ENCODE measurements at regions not wholly inside any gene's neighbourhood (a gene's known extent, or its start where the extent isn't known, plus 50 kb on each side); places are given as distances from the start of the nearest gene placed in this dataset.
"Not testable (repeated sequence)": the region's sequence is repeated elsewhere in the genome, so short reads cannot be mapped to it uniquely, and the experiment has no call there.

DNA sequence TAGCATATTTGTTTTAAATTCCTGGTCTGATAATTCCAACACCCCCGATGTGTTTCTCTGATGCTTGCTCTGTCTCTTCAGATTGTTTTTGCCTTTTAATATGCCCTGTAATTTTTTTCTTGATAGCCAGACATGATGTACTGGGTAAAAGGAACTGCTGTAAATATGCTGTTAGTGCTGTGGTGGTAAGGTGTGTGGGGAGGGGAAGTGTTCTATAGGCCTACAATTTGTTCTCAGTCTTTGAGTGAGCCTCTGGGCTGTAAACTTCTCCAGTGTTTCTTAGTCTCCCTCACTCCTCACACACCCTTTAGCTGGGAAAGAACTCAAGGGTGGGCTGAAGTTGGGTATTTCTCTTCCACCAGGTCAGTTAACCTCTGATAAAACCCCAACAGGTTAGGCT lies 147.0 kb upstream of the OR4E1 start:
- WGBS (ENCODE audit: insufficient coverage, insufficient read length) = no CpG with 5 or more reads among the region's 1 CpG
- Histone ChIP-seq H3K4me3 (ENCODE audit: low read length) (no peak overlapping the region), H3K9me3 (ENCODE audit: control insufficient read depth, insufficient read depth, low read length) (no peaks in the 10 kb centered on the region), H3K4me1 (ENCODE audit: control insufficient read depth, insufficient read depth, low read length) (no peaks in the 10 kb centered on the region), H3K27me3 (ENCODE audit: control insufficient read depth, insufficient read depth, low read length) (no peaks in the 10 kb centered on the region), H3K36me3 (ENCODE audit: control insufficient read depth, insufficient read depth, low read length) (no peaks in the 10 kb centered on the region), H3K27ac (ENCODE audit: low read length) (no peak overlapping the region)
- DNase-seq (ENCODE audit: low read depth, low spot score) = no peak

DNA sequence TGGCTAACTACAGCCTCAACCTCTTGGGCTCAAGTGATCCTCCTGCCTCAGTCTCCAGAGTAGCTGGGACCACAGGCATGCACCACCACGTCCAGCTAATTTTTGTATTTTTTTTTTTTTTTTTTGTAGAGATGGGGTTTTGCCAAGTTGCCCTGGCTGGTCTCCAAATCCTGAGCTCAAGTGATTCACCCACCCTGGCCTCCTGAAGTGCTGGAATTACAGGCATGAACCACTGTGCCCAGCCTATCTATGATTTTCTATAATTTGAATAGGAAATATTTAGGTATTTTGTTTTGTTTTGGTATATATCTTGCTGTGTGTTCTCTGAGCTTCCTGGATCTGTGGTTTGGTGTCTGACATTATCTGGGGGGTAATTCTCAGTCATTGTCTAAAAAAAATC lies 146.3 kb upstream of the OR4E1 start:
- H3K27me3 ChIP-seq (ENCODE audit: control insufficient read depth, insufficient read depth, low read length); H3K4me3 ChIP-seq (ENCODE audit: low read length): not testable (repeated sequence)

DNA sequence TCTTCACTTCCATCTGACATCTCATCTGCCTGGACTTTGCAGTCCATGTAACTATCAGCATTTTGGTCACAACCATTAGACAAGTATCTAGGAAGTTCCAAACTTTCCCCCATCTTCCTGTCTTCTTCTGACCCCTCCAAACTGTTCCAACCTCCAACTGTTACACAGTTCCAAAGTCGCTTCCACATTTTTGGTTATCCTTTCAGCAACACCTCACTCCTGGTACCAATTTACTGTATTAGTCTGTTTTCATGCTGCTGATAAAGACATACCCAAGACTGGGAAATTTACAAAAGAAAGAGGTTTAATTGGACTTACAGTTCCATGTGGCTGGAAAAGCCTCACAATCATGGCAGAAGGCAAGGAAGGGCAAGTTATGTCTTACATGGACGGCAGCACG lies 143.4 kb upstream of the OR4E1 start:
- H3K36me3 ChIP-seq (ENCODE audit: control insufficient read depth, insufficient read depth, low read length); H3K27ac ChIP-seq (ENCODE audit: low read length); H3K4me1 ChIP-seq (ENCODE audit: control insufficient read depth, insufficient read depth, low read length); H3K27me3 ChIP-seq (ENCODE audit: control insufficient read depth, insufficient read depth, low read length); H3K4me3 ChIP-seq (ENCODE audit: low read length); DNase-seq (ENCODE audit: low read depth, low spot score); H3K9me3 ChIP-seq (ENCODE audit: control insufficient read depth, insufficient read depth, low read length): not testable (repeated sequence)
- WGBS (ENCODE audit: insufficient coverage, insufficient read length) = no CpG with 5 or more reads among the region's 3 CpGs

More for the DNA sequence above, 146.3 kb upstream of the OR4E1 start:
- H3K36me3 ChIP-seq (ENCODE audit: control insufficient read depth, insufficient read depth, low read length); DNase-seq (ENCODE audit: low read depth, low spot score); H3K4me1 ChIP-seq (ENCODE audit: control insufficient read depth, insufficient read depth, low read length); H3K9me3 ChIP-seq (ENCODE audit: control insufficient read depth, insufficient read depth, low read length); H3K27ac ChIP-seq (ENCODE audit: low read length): not testable (repeated sequence)
- no CpG with 5 or more reads among the region's 1 CpG for WGBS (ENCODE audit: insufficient coverage, insufficient read length)

DNA sequence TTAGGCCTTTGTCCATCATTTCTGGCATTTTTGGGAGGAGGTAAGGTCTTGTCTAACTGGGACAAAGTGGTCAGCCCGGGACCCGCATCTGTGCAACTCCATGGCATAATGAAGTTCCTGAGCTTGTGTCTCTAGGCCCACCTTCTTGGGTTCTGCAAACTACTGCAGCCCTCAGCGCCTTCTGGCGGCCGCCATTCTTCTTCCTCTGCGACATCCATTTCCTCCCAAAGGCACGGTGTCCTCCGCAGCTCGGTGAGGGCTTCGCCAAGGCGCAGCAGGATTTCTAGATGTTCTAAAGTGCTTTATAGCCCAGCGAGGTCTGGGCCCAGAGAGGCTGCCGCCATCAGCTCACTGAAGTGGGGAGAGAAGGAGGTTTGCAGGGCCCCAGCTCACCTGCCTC lies 134.4 kb upstream of the OR4E1 start:
- H3K9me3 ChIP-seq (ENCODE audit: control insufficient read depth, insufficient read depth, low read length) = no peaks in the 10 kb centered on the region
- no peak overlapping the region for H3K4me3 ChIP-seq (ENCODE audit: low read length)
- no peaks in the 10 kb centered on the region for H3K36me3 ChIP-seq (ENCODE audit: control insufficient read depth, insufficient read depth, low read length)
- H3K27me3 ChIP-seq (ENCODE audit: control insufficient read depth, insufficient read depth, low read length) = no peaks in the 10 kb centered on the region
- H3K27ac ChIP-seq (ENCODE audit: low read length) = no peak overlapping the region
- whole genome bisulfite sequencing (ENCODE audit: insufficient coverage, insufficient read length) = no CpG with 5 or more reads among the region's 13 CpGs
- DNase-seq (ENCODE audit: low read depth, low spot score) = no peak
- H3K4me1 ChIP-seq (ENCODE audit: control insufficient read depth, insufficient read depth, low read length) = no peaks in the 10 kb centered on the region

DNA sequence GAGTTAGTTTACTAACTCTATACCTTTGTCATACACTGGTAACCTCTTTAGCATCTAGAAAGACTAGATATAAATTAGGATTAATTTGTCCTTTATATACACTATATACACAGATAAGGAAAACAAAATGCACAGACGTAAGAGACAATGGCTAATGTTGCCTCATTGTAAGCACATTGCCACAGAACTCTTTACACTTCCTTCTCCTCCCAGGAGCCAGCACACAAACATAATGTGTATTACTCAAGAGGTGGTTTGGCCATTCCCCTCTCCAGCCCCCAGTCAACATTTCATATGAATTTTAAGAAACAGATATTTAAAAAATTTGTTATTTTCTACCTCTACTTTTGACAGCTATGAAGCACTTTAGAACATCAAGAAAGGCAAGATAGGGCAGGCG lies 131.4 kb upstream of the OR4E1 start:
- DNase-seq (ENCODE audit: low read depth, low spot score) = no peak
- H3K4me1 ChIP-seq (ENCODE audit: control insufficient read depth, insufficient read depth, low read length) = no peaks in the 10 kb centered on the region; the same call in 1 of the 2 replicates
- WGBS (ENCODE audit: insufficient coverage, insufficient read length) = no CpG with 5 or more reads among the region's 2 CpGs
- no peaks in the 10 kb centered on the region for H3K9me3 ChIP-seq (ENCODE audit: control insufficient read depth, insufficient read depth, low read length)
- H3K36me3 ChIP-seq (ENCODE audit: control insufficient read depth, insufficient read depth, low read length) = no peaks in the 10 kb centered on the region
- no peaks in the 10 kb centered on the region for H3K27me3 ChIP-seq (ENCODE audit: control insufficient read depth, insufficient read depth, low read length)
- H3K4me3 ChIP-seq (ENCODE audit: low read length) = no peak overlapping the region
- no peak overlapping the region for H3K27ac ChIP-seq (ENCODE audit: low read length)

DNA sequence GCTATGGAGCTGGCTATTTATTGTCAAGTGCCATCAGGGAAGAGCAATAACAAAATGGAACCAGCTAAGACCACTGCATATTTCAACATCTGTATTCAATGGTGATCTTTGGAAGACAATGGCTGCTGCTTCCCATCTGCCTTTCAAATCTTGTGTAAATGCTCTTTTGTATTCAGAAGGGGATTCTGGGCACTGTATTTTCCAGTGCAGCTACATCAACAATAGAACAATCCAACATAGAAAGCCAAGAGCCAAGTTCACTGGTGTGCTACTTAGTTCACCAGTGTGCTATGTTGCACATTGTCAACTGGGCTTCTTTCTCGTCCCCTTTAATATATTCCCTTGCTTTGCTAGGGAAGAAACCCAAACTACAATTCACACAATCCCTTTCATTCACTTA lies 128.8 kb upstream of the OR4E1 start:
- Histone ChIP-seq H3K9me3 (ENCODE audit: control insufficient read depth, insufficient read depth, low read length) (no peaks in the 10 kb centered on the region), H3K27me3 (ENCODE audit: control insufficient read depth, insufficient read depth, low read length) (no peaks in the 10 kb centered on the region), H3K4me1 (ENCODE audit: control insufficient read depth, insufficient read depth, low read length) (no peaks in the 10 kb centered on the region; the same call in 1 of the 2 replicates), H3K27ac (ENCODE audit: low read length) (no peak overlapping the region), H3K4me3 (ENCODE audit: low read length) (no peak overlapping the region), H3K36me3 (ENCODE audit: control insufficient read depth, insufficient read depth, low read length) (no peaks in the 10 kb centered on the region)
- no peak for DNase-seq (ENCODE audit: low read depth, low spot score)
- no CpG with 5 or more reads among the region's 1 CpG for WGBS (ENCODE audit: insufficient coverage, insufficient read length)

DNA sequence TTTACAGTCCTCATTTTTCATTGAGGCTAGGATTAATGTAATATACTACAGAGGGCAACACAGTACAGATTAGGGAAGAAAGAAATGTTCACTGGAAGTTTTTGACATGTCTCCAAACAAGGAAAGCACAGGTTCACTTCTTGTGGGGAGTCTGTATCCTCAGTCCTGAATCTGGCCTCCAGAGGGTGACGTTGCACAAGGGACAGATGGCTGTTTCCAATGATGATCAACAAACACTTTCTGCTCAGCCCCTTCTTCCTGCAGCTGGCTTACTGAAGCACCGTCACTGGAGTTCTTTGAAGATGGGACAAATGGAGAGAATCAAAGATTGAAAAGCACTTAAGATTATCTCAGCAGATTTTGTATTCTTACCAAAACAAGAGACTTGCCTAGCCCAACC lies 123.3 kb upstream of the OR4E1 start:
- no peaks in the 10 kb centered on the region for H3K4me1 ChIP-seq (ENCODE audit: control insufficient read depth, insufficient read depth, low read length)
- peak; percentile 29 for DNase-seq (ENCODE audit: low read depth, low spot score)
- no peak overlapping the region for H3K4me3 ChIP-seq (ENCODE audit: low read length)
- H3K36me3 ChIP-seq (ENCODE audit: control insufficient read depth, insufficient read depth, low read length) = no peaks in the 10 kb centered on the region
- no CpG with 5 or more reads among the region's 2 CpGs for WGBS (ENCODE audit: insufficient coverage, insufficient read length)
- no peaks in the 10 kb centered on the region for H3K27me3 ChIP-seq (ENCODE audit: control insufficient read depth, insufficient read depth, low read length)
- H3K27ac ChIP-seq (ENCODE audit: low read length) = no peak overlapping the region
- no peaks in the 10 kb centered on the region for H3K9me3 ChIP-seq (ENCODE audit: control insufficient read depth, insufficient read depth, low read length)

DNA sequence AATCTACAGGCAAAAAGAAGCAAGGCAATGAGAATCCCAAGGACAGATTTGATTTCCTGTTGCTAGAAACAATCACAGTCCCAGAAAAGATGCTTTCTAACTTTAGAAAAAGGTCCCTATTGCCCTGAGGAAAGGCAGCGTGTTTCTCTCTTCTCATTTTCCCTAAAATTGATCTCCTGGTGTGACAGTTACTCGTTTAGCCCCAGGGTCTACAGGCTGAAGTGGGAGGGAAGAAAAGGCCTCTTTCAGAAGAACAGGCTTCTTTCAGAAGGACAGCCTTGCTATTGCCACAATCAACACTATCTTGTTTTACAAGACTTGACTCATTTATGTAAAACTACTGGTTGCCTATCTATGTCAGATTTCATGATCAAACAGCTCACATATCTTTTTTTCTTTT lies 121.8 kb upstream of the OR4E1 start:
- WGBS (ENCODE audit: insufficient coverage, insufficient read length) = no CpG with 5 or more reads among the region's 2 CpGs
- Histone ChIP-seq H3K9me3 (ENCODE audit: control insufficient read depth, insufficient read depth, low read length) (no peaks in the 10 kb centered on the region), H3K36me3 (ENCODE audit: control insufficient read depth, insufficient read depth, low read length) (no peaks in the 10 kb centered on the region), H3K27ac (ENCODE audit: low read length) (no peak overlapping the region), H3K4me1 (ENCODE audit: control insufficient read depth, insufficient read depth, low read length) (no peaks in the 10 kb centered on the region), H3K27me3 (ENCODE audit: control insufficient read depth, insufficient read depth, low read length) (no peaks in the 10 kb centered on the region), H3K4me3 (ENCODE audit: low read length) (no peak overlapping the region)
- DNase-seq (ENCODE audit: low read depth, low spot score) = no peak

DNA sequence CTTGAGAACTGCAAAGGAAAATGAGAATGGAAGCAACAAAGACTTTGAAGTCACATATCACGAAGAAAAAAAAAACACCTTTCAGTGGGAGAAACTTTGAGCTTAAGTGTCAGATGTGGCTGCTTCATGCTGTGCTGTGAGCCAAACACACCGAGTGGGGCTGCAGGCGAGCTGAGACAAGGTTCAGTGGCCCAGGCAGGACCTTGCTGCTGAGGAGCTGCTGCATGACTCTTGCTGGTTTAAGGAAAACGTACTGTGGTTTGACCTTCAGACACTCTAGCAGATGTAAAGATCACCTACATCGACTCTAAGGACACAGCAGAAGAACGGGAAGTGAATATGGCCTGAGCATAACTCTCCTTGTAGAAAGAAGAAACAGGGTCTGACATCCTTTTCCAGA lies 118.1 kb upstream of the OR4E1 start:
- no peaks in the 10 kb centered on the region for H3K27me3 ChIP-seq (ENCODE audit: control insufficient read depth, insufficient read depth, low read length)
- no CpG with 5 or more reads among the region's 6 CpGs for WGBS (ENCODE audit: insufficient coverage, insufficient read length)
- no peaks in the 10 kb centered on the region for H3K4me1 ChIP-seq (ENCODE audit: control insufficient read depth, insufficient read depth, low read length)
- no peak overlapping the region for H3K4me3 ChIP-seq (ENCODE audit: low read length)
- H3K9me3 ChIP-seq (ENCODE audit: control insufficient read depth, insufficient read depth, low read length) = no peaks in the 10 kb centered on the region
- H3K36me3 ChIP-seq (ENCODE audit: control insufficient read depth, insufficient read depth, low read length) = no peaks in the 10 kb centered on the region
- DNase-seq (ENCODE audit: low read depth, low spot score) = no peak
- H3K27ac ChIP-seq (ENCODE audit: low read length) = no peak overlapping the region

DNA sequence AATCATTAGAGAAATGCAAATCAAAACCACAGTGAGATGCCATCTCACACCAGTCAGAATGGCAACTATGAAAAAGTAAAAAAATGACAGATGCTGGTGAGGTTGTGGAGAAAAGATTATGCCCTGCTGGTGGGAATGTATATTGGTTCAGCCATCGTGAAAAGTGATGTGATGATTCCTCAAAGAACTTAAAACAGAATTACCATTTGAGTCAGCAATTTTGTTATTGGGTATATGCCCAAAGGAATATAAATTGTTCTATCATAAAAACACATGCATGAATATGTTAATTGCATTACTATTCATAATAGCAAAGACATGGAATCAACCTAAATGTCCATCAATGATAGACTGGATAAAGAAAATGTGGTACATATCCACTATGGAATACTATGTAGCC lies 115.1 kb upstream of the OR4E1 start:
- not testable (repeated sequence) for H3K36me3 ChIP-seq (ENCODE audit: control insufficient read depth, insufficient read depth, low read length); H3K9me3 ChIP-seq (ENCODE audit: control insufficient read depth, insufficient read depth, low read length); H3K27ac ChIP-seq (ENCODE audit: low read length); H3K4me3 ChIP-seq (ENCODE audit: low read length); H3K27me3 ChIP-seq (ENCODE audit: control insufficient read depth, insufficient read depth, low read length); DNase-seq (ENCODE audit: low read depth, low spot score); H3K4me1 ChIP-seq (ENCODE audit: control insufficient read depth, insufficient read depth, low read length)
- no CpG with 5 or more reads among the region's 1 CpG for WGBS (ENCODE audit: insufficient coverage, insufficient read length)

DNA sequence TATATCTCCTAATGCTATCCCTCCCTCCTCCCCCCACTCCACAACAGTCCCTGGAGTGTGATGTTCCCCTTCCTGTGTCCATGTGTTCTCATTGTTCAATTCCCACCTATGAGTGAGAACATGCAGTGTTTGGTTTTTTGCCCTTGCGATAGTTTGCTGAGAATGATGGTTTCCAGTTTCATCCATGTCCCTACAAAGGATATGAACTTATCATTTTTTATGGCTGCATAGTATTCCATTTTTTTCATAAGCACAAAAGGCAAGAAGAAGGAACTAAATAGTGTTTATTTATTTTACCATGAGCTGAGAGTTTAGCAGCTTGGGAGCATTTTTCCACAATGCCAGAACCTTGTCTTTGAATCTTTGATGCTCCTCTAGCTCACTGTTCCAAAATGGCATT lies 113.6 kb upstream of the OR4E1 start:
- H3K4me3 ChIP-seq (ENCODE audit: low read length); H3K27me3 ChIP-seq (ENCODE audit: control insufficient read depth, insufficient read depth, low read length); H3K9me3 ChIP-seq (ENCODE audit: control insufficient read depth, insufficient read depth, low read length); H3K4me1 ChIP-seq (ENCODE audit: control insufficient read depth, insufficient read depth, low read length); H3K27ac ChIP-seq (ENCODE audit: low read length); H3K36me3 ChIP-seq (ENCODE audit: control insufficient read depth, insufficient read depth, low read length); DNase-seq (ENCODE audit: low read depth, low spot score): not testable (repeated sequence)
- WGBS (ENCODE audit: insufficient coverage, insufficient read length) = no CpG with 5 or more reads among the region's 1 CpG

All from iPS DF 6.9 (cell line).